K562 (cell line): ENCODE measurements at regions not wholly inside any gene's neighbourhood (a gene's known extent, or its start where the extent isn't known, plus 50 kb on each side); places are given as distances from the start of the nearest gene placed in this dataset.

Source experiments
- ATF6 ChIP-seq: sonication (generic); formaldehyde crosslinking; IDR thresholded peaks from 2 replicates; pipeline ENCODE4 v1.4.0; 2020; ENCODE audit warnings: mild to moderate bottlenecking, missing genetic modification reagents
- CTCFL ChIP-seq: IDR thresholded peaks from 2 replicates; pipeline ENCODE4 v1.6.1; 2011; ENCODE audit warnings: borderline replicate concordance, low read depth, mild to moderate bottlenecking, moderate library complexity, low read length; ENCODE audit not compliant: insufficient read depth, poor library complexity, severe bottlenecking
- EP400 ChIP-seq: fragments of 450-650 bp; IDR thresholded peaks from 2 replicates; pipeline ENCODE4 v1.6.1; 2017; ENCODE audit warnings: antibody characterized with exemption, mild to moderate bottlenecking, moderate library complexity
- HEY1 ChIP-seq: fragments of 250-450 bp; sonication (Bioruptor Pico); IDR thresholded peaks from 2 replicates; pipeline ENCODE4 v1.5.0; 2020; ENCODE audit warnings: mild to moderate bottlenecking, moderate library complexity, borderline replicate concordance
- KAT7 ChIP-seq: sonication (generic); formaldehyde crosslinking; IDR thresholded peaks from 2 replicates; pipeline ENCODE4 v1.8.0; 2022; ENCODE audit warnings: missing genetic modification reagents, mild to moderate bottlenecking, borderline replicate concordance
- ZKSCAN8 ChIP-seq: fragments of 200-800 bp; sonication (Bioruptor generic); IDR thresholded peaks from 2 replicates; pipeline ENCODE4 v1.6.1; 2016; ENCODE audit warnings: missing genetic modification characterization, missing compliant biosample characterization
- ZNF512 ChIP-seq: IDR thresholded peaks from 2 replicates; pipeline ENCODE4 v1.6.1; 2016; ENCODE audit warnings: missing genetic modification characterization, missing compliant biosample characterization
- ZSCAN29 ChIP-seq: fragments of 450-650 bp; IDR thresholded peaks from 2 replicates; pipeline ENCODE4 v1.6.1; 2017

GRCh38 chr11:72525466-72525865 lies 91.1 kb upstream of the CLPB start (continued):
- TF ChIP-seq ZNF512 (no peak), EP400 (no peak), HEY1 (no peak), ATF6 (CRISPR knock-in tag) (no peak), CTCFL (no peak), KAT7 (CRISPR knock-in tag) (no peak), ZSCAN29 (no peak), ZKSCAN8 (CRISPR knock-in tag) (no peak)
